ENCODE measurements at regions not wholly inside any gene's neighbourhood (a gene's known extent, or its start where the extent isn't known, plus 50 kb on each side); places are given as distances from the start of the nearest gene placed in this dataset.

DNA sequence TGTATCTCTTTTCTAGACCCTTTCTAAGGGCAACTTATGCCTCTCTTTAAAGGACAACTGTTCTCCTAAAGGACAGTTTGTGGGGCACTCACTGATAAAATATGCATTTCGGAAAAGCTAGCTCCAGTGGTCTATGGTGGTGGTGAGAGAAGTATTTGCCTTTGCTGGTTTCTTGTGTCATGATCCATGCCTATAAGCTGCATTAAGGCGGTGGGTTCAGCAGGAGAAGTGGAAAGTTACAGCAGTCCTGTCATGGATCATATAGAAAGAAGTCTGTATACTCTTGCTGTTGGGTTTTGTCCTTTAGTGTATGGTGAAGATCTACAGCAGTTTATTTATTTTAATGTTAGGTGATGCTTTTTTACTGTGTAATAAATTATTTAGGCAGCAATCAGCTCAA, 563.9 kb upstream of the PSMD7 start:
- TF ChIP-seq, protein P1, sequence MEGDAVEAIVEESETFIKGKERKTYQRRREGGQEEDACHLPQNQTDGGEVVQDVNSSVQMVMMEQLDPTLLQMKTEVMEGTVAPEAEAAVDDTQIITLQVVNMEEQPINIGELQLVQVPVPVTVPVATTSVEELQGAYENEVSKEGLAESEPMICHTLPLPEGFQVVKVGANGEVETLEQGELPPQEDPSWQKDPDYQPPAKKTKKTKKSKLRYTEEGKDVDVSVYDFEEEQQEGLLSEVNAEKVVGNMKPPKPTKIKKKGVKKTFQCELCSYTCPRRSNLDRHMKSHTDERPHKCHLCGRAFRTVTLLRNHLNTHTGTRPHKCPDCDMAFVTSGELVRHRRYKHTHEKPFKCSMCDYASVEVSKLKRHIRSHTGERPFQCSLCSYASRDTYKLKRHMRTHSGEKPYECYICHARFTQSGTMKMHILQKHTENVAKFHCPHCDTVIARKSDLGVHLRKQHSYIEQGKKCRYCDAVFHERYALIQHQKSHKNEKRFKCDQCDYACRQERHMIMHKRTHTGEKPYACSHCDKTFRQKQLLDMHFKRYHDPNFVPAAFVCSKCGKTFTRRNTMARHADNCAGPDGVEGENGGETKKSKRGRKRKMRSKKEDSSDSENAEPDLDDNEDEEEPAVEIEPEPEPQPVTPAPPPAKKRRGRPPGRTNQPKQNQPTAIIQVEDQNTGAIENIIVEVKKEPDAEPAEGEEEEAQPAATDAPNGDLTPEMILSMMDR (conservative IDR thresholded peaks at IDR 0.05), result no peak
- TF ChIP-seq ZFX (IDR thresholded peaks at IDR 0.05), result no peak

All from C4-2B (cell line).